HEK293 (cell line): ENCODE measurements at regions not wholly inside any gene's neighbourhood (a gene's known extent, or its start where the extent isn't known, plus 50 kb on each side); places are given as distances from the start of the nearest gene placed in this dataset.

Experiments
- CTCF ChIA-PET: fragments of 350-600 bp; formaldehyde crosslinking; extraction: SDS; loops from one replicate; lab custom pipeline; 2021; ENCODE audit warnings: antibody characterized with exemption; lab: Yijun Ruan, JAX
- POLR2A ChIA-PET: fragments of 300-600 bp; formaldehyde crosslinking; extraction: SDS; loops from one replicate; lab custom pipeline; 2020; ENCODE audit warnings: antibody characterized with exemption, inconsistent platforms; lab: Yijun Ruan, JAX
- H3K27ac ChIP-seq: fragments of 200-500 bp; sonication (Bioruptor generic); 2 replicates; pipeline ENCODE4 v1.5.1; 2014; ENCODE audit warnings: low read depth, low read length, control low read depth, inconsistent platforms; ENCODE audit errors: extremely low read depth
- H3K36me3 ChIP-seq, 2 experiments: fragments of 200-500 bp in 1 of 2; sonication (Bioruptor generic) in 1 of 2; 1 replicate in 1 of 2; 2 replicates in 1 of 2; pipeline ENCODE4 v1.5.1; 2014 to 2017; ENCODE audit warnings: inconsistent platforms in 2 of 2, low read length in 2 of 2; ENCODE audit not compliant: control insufficient read depth in 2 of 2, insufficient read depth in 1 of 2
- H3K4me1 ChIP-seq: fragments of 200-500 bp; sonication (Bioruptor generic); 2 replicates; pipeline ENCODE4 v1.5.1; 2014; ENCODE audit warnings: mild to moderate bottlenecking, low read length, inconsistent platforms; ENCODE audit not compliant: control insufficient read depth, insufficient read depth
- H3K4me3 ChIP-seq: 2 replicates; pipeline ENCODE4 v1.5.1; 2011; ENCODE audit warnings: low read depth, mild to moderate bottlenecking, control low read depth, low read length, moderate library complexity
- H3K9me3 ChIP-seq: fragments of 200-500 bp; sonication (Bioruptor generic); 2 replicates; pipeline ENCODE4 v1.5.1; 2014; ENCODE audit warnings: low read depth, low read length, inconsistent platforms; ENCODE audit not compliant: control insufficient read depth, insufficient read depth
- BCL11B ChIP-seq: fragments of 450-650 bp; formaldehyde crosslinking; IDR thresholded peaks from 2 replicates; pipeline ENCODE4 v1.5.1; 2016; ENCODE audit warnings: low read depth, missing biosample characterization, missing genetic modification characterization
- GLI4 ChIP-seq: fragments of 450-650 bp; formaldehyde crosslinking; IDR thresholded peaks from 2 replicates; pipeline ENCODE4 v1.5.1; 2016; ENCODE audit warnings: missing biosample characterization, missing genetic modification characterization
- KLF1 ChIP-seq: fragments of 450-650 bp; formaldehyde crosslinking; IDR thresholded peaks from 2 replicates; pipeline ENCODE4 v1.5.1; 2016; ENCODE audit warnings: missing biosample characterization, missing genetic modification characterization
- KLF8 ChIP-seq: fragments of 450-650 bp; formaldehyde crosslinking; IDR thresholded peaks from 2 replicates; pipeline ENCODE4 v1.5.1; 2016; ENCODE audit warnings: missing biosample characterization, missing genetic modification characterization
- ZBTB7A ChIP-seq: fragments of 450-650 bp; formaldehyde crosslinking; IDR thresholded peaks from 2 replicates; pipeline ENCODE4 v1.5.1; 2016; ENCODE audit warnings: low read depth, missing biosample characterization, missing genetic modification characterization
- ZBTB8A ChIP-seq: fragments of 450-650 bp; formaldehyde crosslinking; IDR thresholded peaks from 2 replicates; pipeline ENCODE4 v1.5.1; 2016; ENCODE audit warnings: missing biosample characterization, missing genetic modification characterization
- ZFP41 ChIP-seq: fragments of 450-650 bp; formaldehyde crosslinking; IDR thresholded peaks from 2 replicates; pipeline ENCODE4 v1.5.1; 2016; ENCODE audit warnings: missing biosample characterization, missing genetic modification characterization, borderline replicate concordance
- ZNF10 ChIP-seq: fragments of 450-650 bp; formaldehyde crosslinking; IDR thresholded peaks from 2 replicates; pipeline ENCODE4 v1.5.1; 2017; ENCODE audit warnings: missing biosample characterization, missing genetic modification characterization
- ZNF211 ChIP-seq: fragments of 450-650 bp; formaldehyde crosslinking; IDR thresholded peaks from 2 replicates; pipeline ENCODE4 v1.5.1; 2016; ENCODE audit warnings: low read depth, missing biosample characterization, missing genetic modification characterization
- ZNF223 ChIP-seq: fragments of 450-650 bp; formaldehyde crosslinking; IDR thresholded peaks from 2 replicates; pipeline ENCODE4 v1.5.1; 2016; ENCODE audit warnings: missing biosample characterization, missing genetic modification characterization
- ZNF324 ChIP-seq: fragments of 450-650 bp; formaldehyde crosslinking; IDR thresholded peaks from 2 replicates; pipeline ENCODE4 v1.5.1; 2016; ENCODE audit warnings: missing biosample characterization, missing genetic modification characterization
- ZNF366 ChIP-seq: fragments of 450-650 bp; formaldehyde crosslinking; conservative IDR thresholded peaks from 2 replicates; pipeline ENCODE4 v1.5.1; 2016; ENCODE audit warnings: missing biosample characterization, missing genetic modification characterization
- ZNF391 ChIP-seq: fragments of 450-650 bp; formaldehyde crosslinking; IDR thresholded peaks from 2 replicates; pipeline ENCODE4 v1.5.1; 2016; ENCODE audit warnings: low read depth, missing biosample characterization, missing genetic modification characterization, borderline replicate concordance
- ZNF514 ChIP-seq: fragments of 450-650 bp; formaldehyde crosslinking; IDR thresholded peaks from 2 replicates; pipeline ENCODE4 v1.5.1; 2016; ENCODE audit warnings: missing biosample characterization, missing genetic modification characterization
- ZNF571 ChIP-seq: fragments of 450-650 bp; formaldehyde crosslinking; IDR thresholded peaks from 2 replicates; pipeline ENCODE4 v1.5.0; 2017; ENCODE audit warnings: missing biosample characterization, missing genetic modification characterization
- ZNF664 ChIP-seq: fragments of 450-650 bp; formaldehyde crosslinking; IDR thresholded peaks from 2 replicates; pipeline ENCODE4 v1.5.1; 2016; ENCODE audit warnings: missing biosample characterization, missing genetic modification characterization
- ZNF677 ChIP-seq: fragments of 450-650 bp; IDR thresholded peaks from 2 replicates; pipeline ENCODE4 v1.5.0; 2018; ENCODE audit warnings: missing biosample characterization, mild to moderate bottlenecking, missing genetic modification characterization, moderate library complexity
- ZNF76 ChIP-seq: fragments of 450-650 bp; formaldehyde crosslinking; IDR thresholded peaks from 2 replicates; pipeline ENCODE4; 2016; ENCODE audit warnings: low read depth, missing biosample characterization, missing genetic modification characterization, borderline replicate concordance
- ZNF792 ChIP-seq: fragments of 450-650 bp; formaldehyde crosslinking; IDR thresholded peaks from 2 replicates; pipeline ENCODE4 v1.5.1; 2016; ENCODE audit warnings: missing biosample characterization, missing genetic modification characterization
- ZNF837 ChIP-seq: fragments of 450-650 bp; formaldehyde crosslinking; IDR thresholded peaks from 2 replicates; pipeline ENCODE4 v1.5.1; 2016; ENCODE audit warnings: missing biosample characterization, missing genetic modification characterization
- TF ChIP-seq, protein P1 (sequence below): fragments of 450-650 bp; formaldehyde crosslinking; IDR thresholded peaks from 2 replicates; pipeline ENCODE4 v1.5.1; 2016; ENCODE audit warnings: missing biosample characterization, missing genetic modification characterization

GRCh38 chr2:216562696-216563435 lies 64.2 kb downstream of the RPL37A start:
- H3K36me3 ChIP-seq, result no peaks in the 10 kb centered on the region
- no peaks in the 10 kb centered on the region for H3K4me1 ChIP-seq
- ChIA-PET CTCF (interaction anchor here (0.6 kb wide), 2 partner anchors 122 to 947 kb away, joined by 3 to 5 read pairs; no protein-coding TSS in a partner anchor), POLR2A (no interaction called here)
- TF ChIP-seq ZNF664, result no peak
- no peak for TF ChIP-seq ZNF211 (tag by site-specific recombination)
- TF ChIP-seq ZNF324, result no peak
- TF ChIP-seq, protein P1, sequence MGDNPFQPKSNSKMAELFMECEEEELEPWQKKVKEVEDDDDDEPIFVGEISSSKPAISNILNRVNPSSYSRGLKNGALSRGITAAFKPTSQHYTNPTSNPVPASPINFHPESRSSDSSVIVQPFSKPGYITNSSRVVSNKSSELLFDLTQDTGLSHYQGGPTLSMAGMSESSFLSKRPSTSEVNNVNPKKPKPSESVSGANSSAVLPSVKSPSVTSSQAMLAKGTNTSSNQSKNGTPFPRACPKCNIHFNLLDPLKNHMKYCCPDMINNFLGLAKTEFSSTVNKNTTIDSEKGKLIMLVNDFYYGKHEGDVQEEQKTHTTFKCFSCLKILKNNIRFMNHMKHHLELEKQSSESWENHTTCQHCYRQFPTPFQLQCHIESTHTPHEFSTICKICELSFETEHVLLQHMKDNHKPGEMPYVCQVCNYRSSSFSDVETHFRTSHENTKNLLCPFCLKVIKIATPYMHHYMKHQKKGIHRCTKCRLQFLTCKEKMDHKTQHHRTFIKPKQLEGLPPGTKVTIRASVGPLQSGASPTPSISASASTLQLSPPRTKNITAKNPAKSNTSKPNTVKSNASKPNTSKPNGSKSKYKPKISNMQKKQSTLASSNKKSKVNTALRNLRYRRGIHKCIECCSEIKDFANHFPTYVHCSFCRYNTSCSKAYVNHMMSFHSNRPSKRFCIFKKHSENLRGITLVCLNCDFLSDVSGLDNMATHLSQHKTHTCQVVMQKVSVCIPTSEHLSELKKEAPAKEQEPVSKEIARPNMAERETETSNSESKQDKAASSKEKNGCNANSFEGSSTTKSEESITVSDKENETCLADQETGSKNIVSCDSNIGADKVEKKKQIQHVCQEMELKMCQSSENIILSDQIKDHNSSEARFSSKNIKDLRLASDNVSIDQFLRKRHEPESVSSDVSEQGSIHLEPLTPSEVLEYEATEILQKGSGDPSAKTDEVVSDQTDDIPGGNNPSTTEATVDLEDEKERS (tag by site-specific recombination), result no peak
- TF ChIP-seq BCL11B (tag by site-specific recombination), result no peak
- TF ChIP-seq ZFP41 (tag by site-specific recombination), result no peak
- no peak for TF ChIP-seq ZNF223
- no peak for TF ChIP-seq KLF1 (tag by site-specific recombination)
- H3K9me3 ChIP-seq, result no peaks in the 10 kb centered on the region
- no peak overlapping the region for H3K27ac ChIP-seq
- no peak overlapping the region for H3K4me3 ChIP-seq

- CTCF ChIA-PET, result interaction anchor here (0.6 to 1.7 kb wide), 3 partner anchors 45 to 947 kb away, joined by 3 to 5 read pairs (median 4); no protein-coding TSS in a partner anchor
- H3K4me3 ChIP-seq, result no peak overlapping the region
- POLR2A ChIA-PET, result no interaction called here
- no peak overlapping the region for H3K27ac ChIP-seq
- H3K36me3 ChIP-seq, result no peaks in the 10 kb centered on the region
- no peaks in the 10 kb centered on the region for H3K4me1 ChIP-seq
- no peaks in the 10 kb centered on the region for H3K9me3 ChIP-seq
- TF ChIP-seq ZNF514 (tag by site-specific recombination) (no peak), ZNF571 (no peak), ZNF10 (tag by site-specific recombination) (no peak), ZBTB7A (tag by site-specific recombination) (no peak), ZBTB8A (tag by site-specific recombination) (no peak)
These were observed 65.0 kb downstream of the RPL37A start for GRCh38 chr2:216563646-216564045.

- Histone ChIP-seq H3K36me3 (no peaks in the 10 kb centered on the region), H3K27ac (no peak overlapping the region), H3K4me1 (no peaks in the 10 kb centered on the region), H3K4me3 (no peak overlapping the region), H3K9me3 (no peaks in the 10 kb centered on the region)
- CTCF ChIA-PET, result interaction anchor here (1.7 kb wide), 1 partner anchor 46 kb away, joined by 4 read pairs; no protein-coding TSS in a partner anchor
- POLR2A ChIA-PET, result no interaction called here
- no peak for TF ChIP-seq ZNF792
- no peak for TF ChIP-seq ZNF391 (tag by site-specific recombination)
- no peak for TF ChIP-seq ZNF677 (tag by site-specific recombination)
- no peak for TF ChIP-seq ZNF366 (tag by site-specific recombination)
- TF ChIP-seq KLF8 (tag by site-specific recombination), result no peak
- no peak for TF ChIP-seq GLI4
- no peak for TF ChIP-seq ZNF837
- TF ChIP-seq ZNF76 (tag by site-specific recombination), result no peak
These were observed 66.0 kb downstream of the RPL37A start for GRCh38 chr2:216564611-216565010.
